ENCODE measurements at regions not wholly inside any gene's neighbourhood (a gene's known extent, or its start where the extent isn't known, plus 50 kb on each side); places are given as distances from the start of the nearest gene placed in this dataset.

DNA sequence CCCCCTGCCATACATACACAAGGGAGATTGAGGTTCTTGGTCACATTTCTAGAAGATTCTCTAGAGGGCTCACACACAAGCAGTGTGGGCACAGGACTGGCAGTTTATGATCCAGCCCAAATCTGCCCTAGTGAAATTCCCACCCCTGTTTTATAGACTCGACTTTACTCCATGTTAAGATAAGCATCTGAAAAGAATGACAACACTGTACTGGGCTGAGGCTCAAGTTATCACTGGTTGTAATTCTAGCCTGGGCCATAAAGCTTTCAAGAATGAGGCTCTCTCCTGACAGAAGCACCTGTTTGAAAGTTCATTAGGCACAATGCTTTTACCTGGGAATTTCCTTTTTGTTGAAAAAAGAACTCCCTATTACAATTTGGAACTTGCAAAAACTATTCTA is 195.6 kb upstream of the GLI3 start:
- no peak overlapping the region for H4K91ac ChIP-seq (ENCODE audit: insufficient read length, low read depth, low read length)
- no CpG with 5 or more reads among the region's 1 CpG for WGBS (ENCODE audit: extremely low coverage, insufficient read length, low lambda C conversion rate)
- no peak overlapping the region for H2AFZ ChIP-seq (ENCODE audit: low read length)
- H3K18ac ChIP-seq (ENCODE audit: insufficient read length, low read depth, low read length) = no peak overlapping the region
- no peaks in the 10 kb centered on the region for H4K20me1 ChIP-seq (ENCODE audit: control insufficient read depth, insufficient read depth, insufficient read length)
- no peaks in the 10 kb centered on the region for H3K4me1 ChIP-seq (ENCODE audit: insufficient read depth, low read length)
- H3K9ac ChIP-seq (ENCODE audit: extremely low read depth, insufficient read length, low read length) = no peak overlapping the region
- H2AK5ac ChIP-seq (ENCODE audit: insufficient read length, low read length) = no peak overlapping the region
- H3T11ph ChIP-seq (ENCODE audit: low read length) = no peak overlapping the region
- no peak overlapping the region for H3K23ac ChIP-seq (ENCODE audit: insufficient read length, low read depth, low read length)
- no peak overlapping the region for H4K8ac ChIP-seq (replicated peaks; ENCODE audit: insufficient read length, low read depth, low read length)
- H3K36me3 Mint-ChIP-seq (ENCODE audit: insufficient read depth in 1 of 3, low read depth in 3 of 3) = no peaks in the 10 kb centered on the region
- H2BK15ac ChIP-seq (ENCODE audit: low read depth, low read length) = no peak overlapping the region
- DNase-seq = no peak
- no peak overlapping the region for H2BK120ac ChIP-seq (ENCODE audit: low read depth, low read length, poor library complexity, severe bottlenecking)
- H2BK12ac ChIP-seq (ENCODE audit: insufficient read length, low read depth, low read length) = no peak overlapping the region
- no peak overlapping the region for H2BK5ac ChIP-seq (ENCODE audit: insufficient read length, low read length)
- H3K14ac ChIP-seq (ENCODE audit: insufficient read depth, low read length) = no peak overlapping the region
- H4K5ac ChIP-seq (ENCODE audit: insufficient read length, low read depth, low read length) = no peak overlapping the region
- H3K79me1 ChIP-seq (ENCODE audit: insufficient read depth, low read depth, low read length, poor library complexity, severe bottlenecking) = no peaks in the 10 kb centered on the region
- no peak overlapping the region for H3K56ac ChIP-seq (ENCODE audit: insufficient read length, low read depth, low read length)
- H3K27me3 Mint-ChIP-seq (ENCODE audit: low read depth) = no peaks in the 10 kb centered on the region
- no peak overlapping the region for H2BK20ac ChIP-seq (ENCODE audit: low read depth, low read length, poor library complexity, severe bottlenecking)
- no peaks in the 10 kb centered on the region for H3K27me3 ChIP-seq (ENCODE audit: insufficient read depth, low read length)
- no peaks in the 10 kb centered on the region for H3K23me2 ChIP-seq (ENCODE audit: insufficient read length, low read depth, low read length, poor library complexity, severe bottlenecking)
- no peak overlapping the region for H3K27ac ChIP-seq (ENCODE audit: insufficient read length, low read depth, low read length)
- H3K4ac ChIP-seq (ENCODE audit: low read depth, low read length) = no peak overlapping the region
- H3K4me1 Mint-ChIP-seq = peaks cover 0 to 3% of the 10 kb centered on the region in 2 experiments; a peak in 1 of 4 replicates
- H3K79me2 ChIP-seq (ENCODE audit: insufficient read depth, low read length) = no peaks in the 10 kb centered on the region
- H3K4me2 ChIP-seq (ENCODE audit: insufficient read depth, insufficient read length, low read length) = no peak overlapping the region
- H3K27ac Mint-ChIP-seq = no peak overlapping the region
- TF ChIP-seq, protein P1, sequence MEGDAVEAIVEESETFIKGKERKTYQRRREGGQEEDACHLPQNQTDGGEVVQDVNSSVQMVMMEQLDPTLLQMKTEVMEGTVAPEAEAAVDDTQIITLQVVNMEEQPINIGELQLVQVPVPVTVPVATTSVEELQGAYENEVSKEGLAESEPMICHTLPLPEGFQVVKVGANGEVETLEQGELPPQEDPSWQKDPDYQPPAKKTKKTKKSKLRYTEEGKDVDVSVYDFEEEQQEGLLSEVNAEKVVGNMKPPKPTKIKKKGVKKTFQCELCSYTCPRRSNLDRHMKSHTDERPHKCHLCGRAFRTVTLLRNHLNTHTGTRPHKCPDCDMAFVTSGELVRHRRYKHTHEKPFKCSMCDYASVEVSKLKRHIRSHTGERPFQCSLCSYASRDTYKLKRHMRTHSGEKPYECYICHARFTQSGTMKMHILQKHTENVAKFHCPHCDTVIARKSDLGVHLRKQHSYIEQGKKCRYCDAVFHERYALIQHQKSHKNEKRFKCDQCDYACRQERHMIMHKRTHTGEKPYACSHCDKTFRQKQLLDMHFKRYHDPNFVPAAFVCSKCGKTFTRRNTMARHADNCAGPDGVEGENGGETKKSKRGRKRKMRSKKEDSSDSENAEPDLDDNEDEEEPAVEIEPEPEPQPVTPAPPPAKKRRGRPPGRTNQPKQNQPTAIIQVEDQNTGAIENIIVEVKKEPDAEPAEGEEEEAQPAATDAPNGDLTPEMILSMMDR (conservative IDR thresholded peaks at IDR 0.05) = no peak
- H3K4me3 Mint-ChIP-seq = no peak overlapping the region
- no peaks in the 10 kb centered on the region for H3K9me3 ChIP-seq (ENCODE audit: control insufficient read depth, low read depth, low read length)
- H3K9me3 Mint-ChIP-seq = no peaks in the 10 kb centered on the region
